ENCODE measurements at regions not wholly inside any gene's neighbourhood (a gene's known extent, or its start where the extent isn't known, plus 50 kb on each side); places are given as distances from the start of the nearest gene placed in this dataset.
"Not testable (repeated sequence)": the region's sequence is repeated elsewhere in the genome, so short reads cannot be mapped to it uniquely, and the experiment has no call there.

DNA sequence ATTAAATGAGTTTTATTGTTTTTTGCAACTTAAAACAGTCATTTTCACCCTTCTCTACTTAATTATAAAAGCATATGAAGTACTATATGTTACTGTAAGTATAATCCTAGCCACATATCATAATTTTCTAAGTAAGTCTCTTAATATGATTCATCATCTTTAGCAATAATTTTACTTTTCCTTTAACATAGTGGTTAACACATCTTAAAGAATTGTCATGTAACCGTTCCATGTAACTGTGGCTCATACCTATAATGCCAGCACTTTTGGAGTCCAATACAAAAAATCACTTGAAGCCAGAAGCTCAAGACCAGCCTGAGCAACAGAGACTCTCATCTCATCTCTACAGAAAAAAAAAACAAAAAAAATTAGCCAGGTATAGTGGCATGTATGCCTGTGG, 260.6 kb upstream of the DUSP10 start:
- H3K36me3 ChIP-seq, result no peaks in the 10 kb centered on the region
- no peaks in the 10 kb centered on the region for H3K9me3 ChIP-seq
- no peaks in the 10 kb centered on the region for H3K4me1 ChIP-seq
- DNase-seq, result no peak
- H3K27me3 ChIP-seq, result no peaks in the 10 kb centered on the region
- H3K27ac ChIP-seq, result no peak overlapping the region
- WGBS, 2 donors, result 88 to 96% methylated on average over 1 of the region's 1 CpG
- TF ChIP-seq, protein P1, sequence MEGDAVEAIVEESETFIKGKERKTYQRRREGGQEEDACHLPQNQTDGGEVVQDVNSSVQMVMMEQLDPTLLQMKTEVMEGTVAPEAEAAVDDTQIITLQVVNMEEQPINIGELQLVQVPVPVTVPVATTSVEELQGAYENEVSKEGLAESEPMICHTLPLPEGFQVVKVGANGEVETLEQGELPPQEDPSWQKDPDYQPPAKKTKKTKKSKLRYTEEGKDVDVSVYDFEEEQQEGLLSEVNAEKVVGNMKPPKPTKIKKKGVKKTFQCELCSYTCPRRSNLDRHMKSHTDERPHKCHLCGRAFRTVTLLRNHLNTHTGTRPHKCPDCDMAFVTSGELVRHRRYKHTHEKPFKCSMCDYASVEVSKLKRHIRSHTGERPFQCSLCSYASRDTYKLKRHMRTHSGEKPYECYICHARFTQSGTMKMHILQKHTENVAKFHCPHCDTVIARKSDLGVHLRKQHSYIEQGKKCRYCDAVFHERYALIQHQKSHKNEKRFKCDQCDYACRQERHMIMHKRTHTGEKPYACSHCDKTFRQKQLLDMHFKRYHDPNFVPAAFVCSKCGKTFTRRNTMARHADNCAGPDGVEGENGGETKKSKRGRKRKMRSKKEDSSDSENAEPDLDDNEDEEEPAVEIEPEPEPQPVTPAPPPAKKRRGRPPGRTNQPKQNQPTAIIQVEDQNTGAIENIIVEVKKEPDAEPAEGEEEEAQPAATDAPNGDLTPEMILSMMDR (IDR thresholded peaks at IDR 0.05), result no peak
- no peak for TF ChIP-seq POLR2A (IDR thresholded peaks at IDR 0.05)
- intact Hi-C loops (cut with DNase I), result no loop called here
- H3K4me3 ChIP-seq (replicated peaks in 1 of 3), result no peak overlapping the region

DNA sequence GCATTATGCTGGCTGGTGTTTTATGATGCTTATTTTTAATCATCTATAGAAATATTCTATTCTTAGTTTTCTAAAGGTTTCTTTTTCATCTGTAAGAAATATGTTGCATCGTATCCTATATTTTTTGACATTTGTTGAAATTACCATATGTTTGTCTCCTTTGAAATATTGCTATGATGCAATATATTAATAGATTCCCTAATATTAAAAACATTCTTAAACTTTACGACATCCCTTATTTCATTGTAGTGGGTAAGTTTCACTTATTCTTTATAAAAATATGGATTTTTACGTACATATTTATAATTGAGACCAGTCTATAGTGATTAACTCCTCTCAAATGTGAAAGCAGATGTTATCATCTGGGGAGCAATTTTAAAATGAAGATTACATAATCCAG, 258.2 kb upstream of the DUSP10 start:
- TF ChIP-seq, protein P1 (IDR thresholded peaks at IDR 0.05), result no peak
- TF ChIP-seq POLR2A (IDR thresholded peaks at IDR 0.05), result no peak
- no peak for DNase-seq
- intact Hi-C loops (cut with DNase I), result no loop called here
- Histone ChIP-seq H3K36me3 (no peaks in the 10 kb centered on the region), H3K27me3 (no peaks in the 10 kb centered on the region), H3K9me3 (no peaks in the 10 kb centered on the region), H3K4me3 (replicated peaks in 1 of 3) (no peak overlapping the region), H3K27ac (no peak overlapping the region), H3K4me1 (no peaks in the 10 kb centered on the region)
- 94 to 97% methylated on average over 3 of the region's 3 CpGs for WGBS, 2 donors

DNA sequence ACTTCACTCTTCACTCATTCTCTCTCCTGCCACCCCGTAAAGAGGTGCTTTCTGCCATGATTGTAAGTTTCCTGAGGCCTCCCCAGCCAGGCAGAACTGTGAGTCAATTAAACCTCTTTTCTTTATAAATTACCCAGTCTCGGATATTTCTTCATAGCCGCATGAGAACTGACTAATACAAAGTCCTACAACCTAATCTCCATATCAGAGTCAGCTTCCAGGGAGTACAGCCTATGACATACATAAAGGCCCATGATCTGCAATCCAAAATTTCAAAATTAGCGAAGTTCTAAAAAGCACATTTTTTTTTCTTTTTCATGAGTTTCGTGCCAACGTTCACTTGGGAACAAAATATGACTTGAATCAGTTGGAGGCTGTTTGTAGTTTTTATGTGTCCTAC, 256.9 kb upstream of the DUSP10 start:
- no peaks in the 10 kb centered on the region for H3K36me3 ChIP-seq
- no peak overlapping the region for H3K4me3 ChIP-seq (replicated peaks in 1 of 3)
- WGBS, 2 donors, result 75 to 79% methylated on average over 6 of the region's 6 CpGs
- H3K27me3 ChIP-seq, result no peaks in the 10 kb centered on the region
- DNase-seq, result no peak
- no peaks in the 10 kb centered on the region for H3K4me1 ChIP-seq
- no peak overlapping the region for H3K27ac ChIP-seq
- intact Hi-C loops (cut with DNase I), result no loop called here
- H3K9me3 ChIP-seq, result no peaks in the 10 kb centered on the region
- TF ChIP-seq, protein P1 (IDR thresholded peaks at IDR 0.05), result no peak
- no peak for TF ChIP-seq POLR2A (IDR thresholded peaks at IDR 0.05)

DNA sequence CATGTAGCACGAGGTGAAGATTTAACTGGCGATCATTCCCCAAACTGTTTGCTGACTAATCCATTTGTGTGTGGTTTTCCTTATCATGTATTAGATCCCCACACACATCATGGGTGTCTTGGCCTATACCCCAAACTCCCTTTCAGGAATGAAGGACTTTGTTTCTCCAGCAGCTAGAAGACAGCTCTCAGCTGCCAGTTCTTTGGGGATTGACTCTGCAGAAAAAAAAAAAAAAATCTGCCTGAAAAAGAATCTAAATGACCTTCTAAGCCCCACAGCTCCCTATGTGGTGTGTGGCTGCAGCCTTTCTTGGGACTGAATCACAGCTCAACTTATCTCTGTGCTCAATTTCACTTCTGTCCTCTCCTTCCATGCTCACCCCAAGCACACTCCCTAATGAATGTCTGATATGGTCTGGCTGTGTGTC, 256.3 kb upstream of the DUSP10 start:
- TF ChIP-seq, protein P1 (IDR thresholded peaks at IDR 0.05), result no peak
- TF ChIP-seq POLR2A (IDR thresholded peaks at IDR 0.05), result no peak
- no peaks in the 10 kb centered on the region for H3K36me3 ChIP-seq
- H3K4me1 ChIP-seq, result no peaks in the 10 kb centered on the region
- no peak for DNase-seq
- WGBS, 2 donors, result 76 to 81% methylated on average over 2 of the region's 2 CpGs
- H3K27ac ChIP-seq, result no peak overlapping the region
- no peaks in the 10 kb centered on the region for H3K9me3 ChIP-seq
- H3K4me3 ChIP-seq (replicated peaks in 1 of 3), result no peak overlapping the region
- intact Hi-C loops (cut with DNase I), result no loop called here
- H3K27me3 ChIP-seq, result no peaks in the 10 kb centered on the region

DNA sequence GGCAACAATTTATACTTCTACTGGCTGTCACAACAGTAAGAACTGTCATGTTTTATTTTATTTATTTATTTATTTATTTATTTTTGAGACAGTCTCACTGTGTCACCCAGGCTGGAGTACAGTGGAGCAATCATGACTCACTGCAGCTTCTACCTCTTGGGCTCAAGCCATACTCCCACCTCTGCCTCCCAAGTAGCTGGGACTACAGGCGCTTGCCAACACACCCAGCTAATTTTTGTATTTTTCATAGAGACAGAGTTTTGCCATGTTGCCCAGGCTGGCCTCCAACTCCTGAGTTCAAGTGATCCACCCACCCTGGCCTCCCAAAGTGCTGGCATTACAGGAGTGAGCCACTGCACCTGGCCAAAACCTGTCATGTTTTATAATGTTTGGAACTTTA, 255.1 kb upstream of the DUSP10 start:
- H3K4me1 ChIP-seq; DNase-seq; H3K27me3 ChIP-seq; H3K36me3 ChIP-seq; H3K9me3 ChIP-seq; H3K27ac ChIP-seq; intact Hi-C loops (cut with DNase I); H3K4me3 ChIP-seq (replicated peaks in 1 of 3): not testable (repeated sequence)
- WGBS, 2 donors, result 91 to 93% methylated on average over 1 of the region's 1 CpG

DNA sequence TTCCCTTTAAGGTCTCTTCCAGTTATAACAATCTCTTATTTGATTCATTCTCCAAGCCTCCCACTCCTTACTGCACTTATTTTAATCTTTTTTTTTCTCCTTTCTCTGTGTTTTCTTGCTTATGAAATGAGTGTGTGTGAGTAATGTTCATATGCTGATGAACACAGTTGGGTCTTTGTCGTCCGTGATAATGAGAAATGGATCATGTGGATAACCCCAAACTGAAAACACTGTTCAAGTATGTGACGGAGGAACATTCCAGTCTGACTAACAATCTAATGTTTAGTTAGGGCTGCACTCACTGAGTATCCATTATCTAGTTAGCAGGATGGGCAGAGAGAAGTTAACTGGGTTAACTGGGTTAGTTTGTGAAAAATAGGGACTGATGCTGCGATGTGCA, 253.1 kb upstream of the DUSP10 start:
- H3K27me3 ChIP-seq, result no peaks in the 10 kb centered on the region
- H3K9me3 ChIP-seq, result no peaks in the 10 kb centered on the region
- no peaks in the 10 kb centered on the region for H3K4me1 ChIP-seq
- no peaks in the 10 kb centered on the region for H3K36me3 ChIP-seq
- no peak overlapping the region for H3K27ac ChIP-seq
- no peak for TF ChIP-seq POLR2A (IDR thresholded peaks at IDR 0.05)
- TF ChIP-seq, protein P1 (IDR thresholded peaks at IDR 0.05), result no peak
- intact Hi-C loops (cut with DNase I), result no loop called here
- DNase-seq, result no peak
- 59 to 62% methylated on average over 4 of the region's 4 CpGs for WGBS, 2 donors
- no peak overlapping the region for H3K4me3 ChIP-seq (replicated peaks in 1 of 3)
